ENCODE measurements at regions not wholly inside any gene's neighbourhood (a gene's known extent, or its start where the extent isn't known, plus 50 kb on each side); places are given as distances from the start of the nearest gene placed in this dataset.

- Mint-ChIP-seq H3K4me1 (ENCODE audit: insufficient read depth, unreplicated experiment) (no peaks in the 10 kb centered on the region), H3K4me3 (ENCODE audit: unreplicated experiment) (no peak overlapping the region), H3K36me3 (ENCODE audit: insufficient read depth, unreplicated experiment) (no peaks in the 10 kb centered on the region), H3K9me3 (ENCODE audit: unreplicated experiment) (no peaks in the 10 kb centered on the region), H3K27me3 (ENCODE audit: insufficient read depth, unreplicated experiment) (peaks cover 10% of the 10 kb centered on the region), H3K27ac (ENCODE audit: low read depth, unreplicated experiment) (no peak overlapping the region)
- ChIA-PET CTCF (no interaction called here), POLR2A (no interaction called here)
- intact Hi-C loops (cut with micrococcal nuclease), result no loop called here
- no peak for DNase-seq (ENCODE audit: unreplicated experiment)
- BruUV-seq (replicated peaks), result no TSS peak
- TF ChIP-seq, protein P1, sequence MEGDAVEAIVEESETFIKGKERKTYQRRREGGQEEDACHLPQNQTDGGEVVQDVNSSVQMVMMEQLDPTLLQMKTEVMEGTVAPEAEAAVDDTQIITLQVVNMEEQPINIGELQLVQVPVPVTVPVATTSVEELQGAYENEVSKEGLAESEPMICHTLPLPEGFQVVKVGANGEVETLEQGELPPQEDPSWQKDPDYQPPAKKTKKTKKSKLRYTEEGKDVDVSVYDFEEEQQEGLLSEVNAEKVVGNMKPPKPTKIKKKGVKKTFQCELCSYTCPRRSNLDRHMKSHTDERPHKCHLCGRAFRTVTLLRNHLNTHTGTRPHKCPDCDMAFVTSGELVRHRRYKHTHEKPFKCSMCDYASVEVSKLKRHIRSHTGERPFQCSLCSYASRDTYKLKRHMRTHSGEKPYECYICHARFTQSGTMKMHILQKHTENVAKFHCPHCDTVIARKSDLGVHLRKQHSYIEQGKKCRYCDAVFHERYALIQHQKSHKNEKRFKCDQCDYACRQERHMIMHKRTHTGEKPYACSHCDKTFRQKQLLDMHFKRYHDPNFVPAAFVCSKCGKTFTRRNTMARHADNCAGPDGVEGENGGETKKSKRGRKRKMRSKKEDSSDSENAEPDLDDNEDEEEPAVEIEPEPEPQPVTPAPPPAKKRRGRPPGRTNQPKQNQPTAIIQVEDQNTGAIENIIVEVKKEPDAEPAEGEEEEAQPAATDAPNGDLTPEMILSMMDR (IDR thresholded peaks at IDR 0.05; ENCODE audit: unreplicated experiment), result no peak
Observed at GRCh38 chr6:115666997-115667396, 393.7 kb downstream of the FRK start.

DNA sequence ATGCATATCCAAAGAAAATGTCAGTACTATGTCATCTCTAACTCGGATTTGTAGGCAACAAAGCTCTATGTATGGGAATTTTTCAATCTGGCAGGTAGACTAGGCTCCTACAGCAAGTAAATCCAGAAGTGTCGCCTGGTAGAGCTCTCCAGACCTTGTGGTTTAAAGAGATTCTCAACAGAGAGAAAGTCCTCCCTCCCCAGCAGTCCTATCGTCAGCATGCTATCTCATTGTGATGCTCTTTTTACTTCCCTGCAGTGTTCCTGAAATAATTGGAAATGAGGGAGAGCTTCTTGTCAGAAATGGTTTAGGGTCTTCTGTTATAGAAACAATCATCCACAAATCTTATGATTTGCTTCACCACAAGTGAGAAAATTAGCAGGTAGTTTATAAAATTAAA lies 395.4 kb downstream of the FRK start:
- TF ChIP-seq, protein P1 (IDR thresholded peaks at IDR 0.05; ENCODE audit: unreplicated experiment), result no peak
- no peaks in the 10 kb centered on the region for H3K4me1 Mint-ChIP-seq (ENCODE audit: insufficient read depth, unreplicated experiment)
- BruUV-seq (replicated peaks), result no TSS peak
- intact Hi-C loops (cut with micrococcal nuclease), result no loop called here
- ChIA-PET POLR2A (no interaction called here), CTCF (no interaction called here)
- no peak for DNase-seq (ENCODE audit: unreplicated experiment)
- peaks cover 10% of the 10 kb centered on the region for H3K27me3 Mint-ChIP-seq (ENCODE audit: insufficient read depth, unreplicated experiment)
- H3K27ac Mint-ChIP-seq (ENCODE audit: low read depth, unreplicated experiment), result no peak overlapping the region
- H3K9me3 Mint-ChIP-seq (ENCODE audit: unreplicated experiment), result no peaks in the 10 kb centered on the region
- H3K4me3 Mint-ChIP-seq (ENCODE audit: unreplicated experiment), result no peak overlapping the region
- H3K36me3 Mint-ChIP-seq (ENCODE audit: insufficient read depth, unreplicated experiment), result no peaks in the 10 kb centered on the region

DNA sequence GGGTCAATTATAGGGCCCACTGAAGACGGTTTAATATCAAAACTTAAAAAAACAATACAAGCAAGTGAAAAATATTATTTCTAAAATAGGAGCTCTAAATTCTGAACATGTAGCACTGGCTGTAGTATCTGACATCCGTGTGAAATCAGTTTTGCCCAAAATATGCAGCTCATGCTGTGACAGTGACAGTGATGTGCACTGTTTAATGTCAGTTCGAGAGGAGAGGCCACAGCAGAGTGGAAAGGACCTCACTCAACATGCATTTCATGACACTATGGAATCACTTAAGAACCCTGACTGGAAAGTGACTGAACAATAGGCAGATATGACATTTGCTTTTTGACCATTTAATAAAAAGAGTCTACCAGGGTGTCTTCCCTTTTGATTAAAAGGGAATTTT lies 397.0 kb downstream of the FRK start:
- Mint-ChIP-seq H3K36me3 (ENCODE audit: insufficient read depth, unreplicated experiment) (no peaks in the 10 kb centered on the region), H3K27ac (ENCODE audit: low read depth, unreplicated experiment) (no peak overlapping the region), H3K9me3 (ENCODE audit: unreplicated experiment) (no peaks in the 10 kb centered on the region), H3K4me3 (ENCODE audit: unreplicated experiment) (no peak overlapping the region), H3K4me1 (ENCODE audit: insufficient read depth, unreplicated experiment) (no peaks in the 10 kb centered on the region), H3K27me3 (ENCODE audit: insufficient read depth, unreplicated experiment) (peaks cover 13% of the 10 kb centered on the region)
- CTCF ChIA-PET, result no interaction called here
- BruUV-seq (replicated peaks), result no TSS peak
- intact Hi-C loops (cut with micrococcal nuclease), result loop anchor here (5.0 kb wide), 1 partner anchor 36 kb away; no protein-coding TSS in a partner anchor
- TF ChIP-seq, protein P1 (IDR thresholded peaks at IDR 0.05; ENCODE audit: unreplicated experiment), result no peak
- POLR2A ChIA-PET, result no interaction called here
- DNase-seq (ENCODE audit: unreplicated experiment), result no peak

- DNase-seq (ENCODE audit: unreplicated experiment), result peak; percentile 32
- Mint-ChIP-seq H3K27ac (ENCODE audit: low read depth, unreplicated experiment) (no peak overlapping the region), H3K36me3 (ENCODE audit: insufficient read depth, unreplicated experiment) (no peaks in the 10 kb centered on the region), H3K9me3 (ENCODE audit: unreplicated experiment) (no peaks in the 10 kb centered on the region), H3K27me3 (ENCODE audit: insufficient read depth, unreplicated experiment) (peaks cover 31% of the 10 kb centered on the region), H3K4me1 (ENCODE audit: insufficient read depth, unreplicated experiment) (no peaks in the 10 kb centered on the region), H3K4me3 (ENCODE audit: unreplicated experiment) (no peak overlapping the region)
- BruUV-seq (replicated peaks), result no TSS peak
- intact Hi-C loops (cut with micrococcal nuclease), result no loop called here
- TF ChIP-seq, protein P1 (IDR thresholded peaks at IDR 0.05; ENCODE audit: unreplicated experiment), result no peak
- ChIA-PET POLR2A (no interaction called here), CTCF (no interaction called here)
Observed at GRCh38 chr6:115643762-115644161, 416.9 kb downstream of the FRK start.

Measured in MCF 10A (cell line).